ENCODE measurements at regions not wholly inside any gene's neighbourhood (a gene's known extent, or its start where the extent isn't known, plus 50 kb on each side); places are given as distances from the start of the nearest gene placed in this dataset.

DNA sequence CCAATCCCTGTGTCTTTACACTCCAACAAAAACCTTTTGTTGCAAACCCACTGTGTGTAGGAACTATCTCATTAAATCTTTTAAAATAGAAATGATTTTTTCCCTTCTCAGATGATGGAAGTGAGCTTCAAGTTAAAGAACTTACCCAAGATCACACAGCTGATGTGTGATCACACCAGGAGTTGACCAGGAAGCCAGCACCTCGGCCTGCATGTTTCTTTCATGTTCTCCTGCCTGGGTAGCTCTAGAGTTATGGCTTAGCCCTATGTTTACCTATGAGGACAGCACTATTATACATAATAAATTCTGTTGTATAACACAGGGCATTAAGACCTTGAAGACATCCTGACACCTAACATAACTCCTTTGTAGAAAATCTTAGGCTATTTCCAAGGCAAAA is 132.1 kb upstream of the KLHL25 start:
- TF ChIP-seq POLR2AphosphoS5 (IDR thresholded peaks at IDR 0.05; ENCODE audit: low read depth, low read length) (no peak), POLR2A (IDR thresholded peaks at IDR 0.05; ENCODE audit: low read depth, low read length) (no peak)

All from GM12892 (cell line).